ENCODE measurements at regions not wholly inside any gene's neighbourhood (a gene's known extent, or its start where the extent isn't known, plus 50 kb on each side); places are given as distances from the start of the nearest gene placed in this dataset.

GRCh38 chr14:42848652-42849051, 1242.0 kb downstream of the LRFN5 start:
- ATAC-seq, result no peak
- TF ChIP-seq ZC3H10 (CRISPR knock-in tag; IDR thresholded peaks at IDR 0.05) (no peak), ISL1 (CRISPR knock-in tag; IDR thresholded peaks at IDR 0.05) (no peak), GLIS3 (CRISPR knock-in tag; IDR thresholded peaks at IDR 0.05) (no peak), ZNF70 (CRISPR knock-in tag; IDR thresholded peaks at IDR 0.05) (no peak), PATZ1 (CRISPR knock-in tag; IDR thresholded peaks at IDR 0.05; ENCODE audit: borderline replicate concordance) (no peak), CSDC2 (CRISPR knock-in tag; IDR thresholded peaks at IDR 0.05) (no peak), RARB (CRISPR knock-in tag; IDR thresholded peaks at IDR 0.05) (no peak), CSRNP3 (CRISPR knock-in tag; IDR thresholded peaks at IDR 0.05) (no peak), ESRRG (CRISPR knock-in tag; IDR thresholded peaks at IDR 0.05) (no peak), ZFP30 (CRISPR knock-in tag; IDR thresholded peaks at IDR 0.05) (no peak), ZFP3 (CRISPR knock-in tag; IDR thresholded peaks at IDR 0.05) (no peak), TCF4 (CRISPR knock-in tag; IDR thresholded peaks at IDR 0.05; ENCODE audit: borderline replicate concordance) (no peak), SNAI2 (CRISPR knock-in tag; IDR thresholded peaks at IDR 0.05) (no peak), POU6F1 (CRISPR knock-in tag; IDR thresholded peaks at IDR 0.05; ENCODE audit: borderline replicate concordance, low read depth) (no peak), TSHZ2 (CRISPR knock-in tag; IDR thresholded peaks at IDR 0.05) (no peak), ARNTL (CRISPR knock-in tag; IDR thresholded peaks at IDR 0.05; ENCODE audit: borderline replicate concordance, low read depth) (no peak), PPARA (CRISPR knock-in tag; IDR thresholded peaks at IDR 0.05; ENCODE audit: borderline replicate concordance) (no peak), TOX (CRISPR knock-in tag; IDR thresholded peaks at IDR 0.05; ENCODE audit: borderline replicate concordance) (no peak)

GRCh38 chr14:42814817-42815216, 1208.1 kb downstream of the LRFN5 start:
- no peak for ATAC-seq
- TF ChIP-seq GLIS3 (CRISPR knock-in tag; IDR thresholded peaks at IDR 0.05) (no peak), TOX (CRISPR knock-in tag; IDR thresholded peaks at IDR 0.05; ENCODE audit: borderline replicate concordance) (no peak), CSDC2 (CRISPR knock-in tag; IDR thresholded peaks at IDR 0.05) (no peak), CREB5 (CRISPR knock-in tag; IDR thresholded peaks at IDR 0.05; ENCODE audit: low read depth) (no peak), OSR1 (CRISPR knock-in tag; IDR thresholded peaks at IDR 0.05) (no peak), BACH2 (CRISPR knock-in tag; IDR thresholded peaks at IDR 0.05; ENCODE audit: borderline replicate concordance) (no peak), RARB (CRISPR knock-in tag; IDR thresholded peaks at IDR 0.05) (no peak), TCF4 (CRISPR knock-in tag; IDR thresholded peaks at IDR 0.05; ENCODE audit: borderline replicate concordance) (no peak), ZC3H10 (CRISPR knock-in tag; IDR thresholded peaks at IDR 0.05) (no peak), PPARA (CRISPR knock-in tag; IDR thresholded peaks at IDR 0.05; ENCODE audit: borderline replicate concordance) (no peak), ZFP3 (CRISPR knock-in tag; IDR thresholded peaks at IDR 0.05) (no peak), ZNF70 (CRISPR knock-in tag; IDR thresholded peaks at IDR 0.05) (no peak), POU6F1 (CRISPR knock-in tag; IDR thresholded peaks at IDR 0.05; ENCODE audit: borderline replicate concordance, low read depth) (no peak), ISL1 (CRISPR knock-in tag; IDR thresholded peaks at IDR 0.05) (no peak), ZNF565 (CRISPR knock-in tag; conservative IDR thresholded peaks at IDR 0.05; ENCODE audit: low read depth) (no peak), ARNTL (CRISPR knock-in tag; IDR thresholded peaks at IDR 0.05; ENCODE audit: borderline replicate concordance, low read depth) (no peak), ZNF8 (CRISPR knock-in tag; IDR thresholded peaks at IDR 0.05) (no peak), TSHZ2 (CRISPR knock-in tag; IDR thresholded peaks at IDR 0.05) (no peak), ZFP30 (CRISPR knock-in tag; IDR thresholded peaks at IDR 0.05) (no peak), PATZ1 (CRISPR knock-in tag; IDR thresholded peaks at IDR 0.05; ENCODE audit: borderline replicate concordance) (no peak)
